Upper lobe of left lung (tissue), 4 donors: ENCODE measurements at regions not wholly inside any gene's neighbourhood (a gene's known extent, or its start where the extent isn't known, plus 50 kb on each side); places are given as distances from the start of the nearest gene placed in this dataset.

Experiments used
- POLR2A ChIP-seq, 4 donors: fragments of 450-650 bp; IDR thresholded peaks; one replicate each; pipeline ENCODE4 v1.5.1; 2016 to 2017; ENCODE audit warnings: antibody characterized with exemption in 4 of 4, mild to moderate bottlenecking in 2 of 4
- TF ChIP-seq, protein P1 (sequence below), 6 experiments: fragments of 450-650 bp in 4 of 6; fragments of 200-600 bp in 2 of 6; sonication (generic) in 2 of 6; IDR thresholded peaks; one replicate each; pipeline ENCODE4 v1.5.1; 2016 to 2019; ENCODE audit warnings: antibody characterized with exemption in 6 of 6

DNA sequence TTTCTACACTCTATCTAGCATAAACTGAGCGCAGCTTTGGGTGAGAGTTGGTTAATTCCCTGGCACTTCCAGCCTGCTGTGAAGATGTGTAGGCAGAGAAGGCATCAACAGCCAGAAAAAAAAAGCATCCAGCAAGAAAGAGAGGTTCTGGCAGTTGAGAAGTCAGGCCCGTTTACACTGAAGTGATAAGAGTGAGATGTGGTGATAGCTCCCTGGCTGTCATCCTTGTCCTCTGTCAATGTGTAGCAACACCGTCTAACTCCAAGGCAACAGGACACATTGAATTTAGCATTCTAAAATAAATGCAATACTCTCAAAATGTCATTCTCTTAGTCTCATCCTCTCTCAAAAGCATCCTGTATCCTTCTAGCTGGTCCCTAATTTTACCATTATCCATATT, 193.6 kb upstream of the BTBD3 start:
- TF ChIP-seq, protein P1, sequence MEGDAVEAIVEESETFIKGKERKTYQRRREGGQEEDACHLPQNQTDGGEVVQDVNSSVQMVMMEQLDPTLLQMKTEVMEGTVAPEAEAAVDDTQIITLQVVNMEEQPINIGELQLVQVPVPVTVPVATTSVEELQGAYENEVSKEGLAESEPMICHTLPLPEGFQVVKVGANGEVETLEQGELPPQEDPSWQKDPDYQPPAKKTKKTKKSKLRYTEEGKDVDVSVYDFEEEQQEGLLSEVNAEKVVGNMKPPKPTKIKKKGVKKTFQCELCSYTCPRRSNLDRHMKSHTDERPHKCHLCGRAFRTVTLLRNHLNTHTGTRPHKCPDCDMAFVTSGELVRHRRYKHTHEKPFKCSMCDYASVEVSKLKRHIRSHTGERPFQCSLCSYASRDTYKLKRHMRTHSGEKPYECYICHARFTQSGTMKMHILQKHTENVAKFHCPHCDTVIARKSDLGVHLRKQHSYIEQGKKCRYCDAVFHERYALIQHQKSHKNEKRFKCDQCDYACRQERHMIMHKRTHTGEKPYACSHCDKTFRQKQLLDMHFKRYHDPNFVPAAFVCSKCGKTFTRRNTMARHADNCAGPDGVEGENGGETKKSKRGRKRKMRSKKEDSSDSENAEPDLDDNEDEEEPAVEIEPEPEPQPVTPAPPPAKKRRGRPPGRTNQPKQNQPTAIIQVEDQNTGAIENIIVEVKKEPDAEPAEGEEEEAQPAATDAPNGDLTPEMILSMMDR (IDR thresholded peaks at IDR 0.05), result no peak
- no peak for TF ChIP-seq POLR2A (IDR thresholded peaks at IDR 0.05)
